Endothelial cell of hepatic sinusoid (primary cell): ENCODE measurements at regions not wholly inside any gene's neighbourhood (a gene's known extent, or its start where the extent isn't known, plus 50 kb on each side); places are given as distances from the start of the nearest gene placed in this dataset.
"Not testable (repeated sequence)": the region's sequence is repeated elsewhere in the genome, so short reads cannot be mapped to it uniquely, and the experiment has no call there.

ENCODE experiments used
- in situ Hi-C: cut with HindIII; loops from 2 replicates; pipeline ENCODE4 v1.10.0; 2017; ENCODE audit warnings: low sequenced_read_pairs

- in situ Hi-C loops = loop anchor here (5.0 kb wide), 1 partner anchor 149 kb away; no protein-coding TSS in a partner anchor
Observed at GRCh38 chr14:38723277-38723676, 379.8 kb downstream of the SEC23A start.

GRCh38 chr14:38721822-38722431 is 381.1 kb downstream of the SEC23A start:
- in situ Hi-C loops = loop anchor here (5.0 kb wide), 1 partner anchor 150 kb away; no protein-coding TSS in a partner anchor

- in situ Hi-C loops = no loop called here
Observed at GRCh38 chr14:38718519-38718918, 384.5 kb downstream of the SEC23A start.

- in situ Hi-C loops = no loop called here
Observed at GRCh38 chr14:38716926-38717325, 386.1 kb downstream of the SEC23A start.

- in situ Hi-C loops = no loop called here
Observed at GRCh38 chr14:38710881-38711280, 392.2 kb downstream of the SEC23A start.

- in situ Hi-C loops = no loop called here
Observed at GRCh38 chr14:38710196-38710595, 392.8 kb downstream of the SEC23A start.

GRCh38 chr14:38705220-38705619 is 397.8 kb downstream of the SEC23A start:
- in situ Hi-C loops = no loop called here

- in situ Hi-C loops = no loop called here
Observed at GRCh38 chr14:38704220-38704619, 398.8 kb downstream of the SEC23A start.

GRCh38 chr14:38696925-38697324 is 406.1 kb downstream of the SEC23A start:
- in situ Hi-C loops = no loop called here

GRCh38 chr14:38693423-38693822 is 409.6 kb downstream of the SEC23A start:
- in situ Hi-C loops = no loop called here

- in situ Hi-C loops = no loop called here
Observed at GRCh38 chr14:38669027-38669426, 413.1 kb upstream of the CLEC14A start.

GRCh38 chr14:38663382-38663781 is 407.5 kb upstream of the CLEC14A start:
- in situ Hi-C loops = no loop called here

GRCh38 chr14:38662781-38663180 is 406.9 kb upstream of the CLEC14A start:
- in situ Hi-C loops = no loop called here

- in situ Hi-C loops = no loop called here
Observed at GRCh38 chr14:38646391-38646790, 390.5 kb upstream of the CLEC14A start.

GRCh38 chr14:38634913-38635312 is 379.0 kb upstream of the CLEC14A start:
- in situ Hi-C loops = not testable (repeated sequence)

- in situ Hi-C loops = no loop called here
Observed at GRCh38 chr14:38629412-38629811, 373.5 kb upstream of the CLEC14A start.

- in situ Hi-C loops = no loop called here
Observed at GRCh38 chr14:38627163-38627562, 371.3 kb upstream of the CLEC14A start.

GRCh38 chr14:38623661-38624060 is 367.8 kb upstream of the CLEC14A start:
- in situ Hi-C loops = loop anchor here (25.0 kb wide), 1 partner anchor 611 kb away; no protein-coding TSS in a partner anchor

- in situ Hi-C loops = loop anchor here (25.0 kb wide), 1 partner anchor 606 kb away; no protein-coding TSS in a partner anchor
Observed at GRCh38 chr14:38618514-38618913, 362.6 kb upstream of the CLEC14A start.

GRCh38 chr14:38616959-38617358 is 361.1 kb upstream of the CLEC14A start:
- in situ Hi-C loops = loop anchor here (25.0 kb wide), 1 partner anchor 605 kb away; no protein-coding TSS in a partner anchor

GRCh38 chr14:38611928-38612327 is 356.0 kb upstream of the CLEC14A start:
- in situ Hi-C loops = loop anchor here (25.0 kb wide), 1 partner anchor 600 kb away; no protein-coding TSS in a partner anchor

GRCh38 chr14:38608244-38608643 is 352.4 kb upstream of the CLEC14A start:
- in situ Hi-C loops = loop anchor here (25.0 kb wide), 1 partner anchor 596 kb away; no protein-coding TSS in a partner anchor
